Brain microvascular endothelial cell (primary cell): ENCODE measurements at regions not wholly inside any gene's neighbourhood (a gene's known extent, or its start where the extent isn't known, plus 50 kb on each side); places are given as distances from the start of the nearest gene placed in this dataset.
A peak's percentile ranks its signal among the peaks of the same experiment; 100 is the strongest.

Source experiments
- DNase-seq: peaks from one replicate; pipeline ENCODE4 v3.0.0-alpha.2; 2020
- H3K27ac ChIP-seq: fragments of 250-450 bp; sonication (Bioruptor Pico); 2 replicates; pipeline ENCODE4 v1.5.1; 2020; ENCODE audit warnings: mild to moderate bottlenecking, moderate library complexity
- H3K27me3 ChIP-seq: fragments of 250-450 bp; sonication (Bioruptor Pico); replicated peaks from 2 replicates; pipeline ENCODE4 v1.5.1; 2020; ENCODE audit warnings: mild to moderate bottlenecking
- H3K36me3 ChIP-seq: fragments of 250-450 bp; sonication (Bioruptor Pico); replicated peaks from 2 replicates; pipeline ENCODE4 v1.5.1; 2020; ENCODE audit warnings: mild to moderate bottlenecking
- H3K4me3 ChIP-seq: 2 replicates; pipeline ENCODE4 v1.5.1; 2011; ENCODE audit warnings: low read depth, mild to moderate bottlenecking, control low read depth, low read length, moderate library complexity
- CTCF ChIP-seq: IDR thresholded peaks from 2 replicates; pipeline ENCODE4 v1.5.1; 2011; ENCODE audit warnings: low read depth, mild to moderate bottlenecking, moderate library complexity, low read length, control low read depth, inconsistent platforms; ENCODE audit errors: missing control alignments
- in situ Hi-C: cut with HindIII; loops from 2 replicates; pipeline ENCODE4 v1.10.0; 2017; ENCODE audit warnings: low sequenced_read_pairs, low pct_ligation_motif_present

GRCh38 chr14:100649173-100649519, 61.9 kb upstream of the BEGAIN start:
- Histone ChIP-seq H3K4me3 (no peak overlapping the region), H3K36me3 (no peaks in the 10 kb centered on the region), H3K27ac (no peak overlapping the region), H3K27me3 (peaks cover 5% of the 10 kb centered on the region)
- peak; percentile 53 for DNase-seq
- no peak for TF ChIP-seq CTCF
- in situ Hi-C loops: no loop called here

GRCh38 chr14:100651999-100652508, 64.8 kb upstream of the BEGAIN start:
- in situ Hi-C loops: loop anchor here (25.0 kb wide), 1 partner anchor 240 kb away; no protein-coding TSS in a partner anchor
- Histone ChIP-seq H3K4me3 (no peak overlapping the region), H3K27me3 (peaks cover 20% of the 10 kb centered on the region), H3K27ac (no peak overlapping the region), H3K36me3 (no peaks in the 10 kb centered on the region)
- DNase-seq: no peak
- no peak for TF ChIP-seq CTCF

GRCh38 chr14:100652744-100653143, 65.5 kb upstream of the BEGAIN start:
- Histone ChIP-seq H3K27ac (no peak overlapping the region), H3K27me3 (peaks cover 22% of the 10 kb centered on the region), H3K36me3 (no peaks in the 10 kb centered on the region), H3K4me3 (no peak overlapping the region)
- no peak for TF ChIP-seq CTCF
- no peak for DNase-seq
- in situ Hi-C loops: loop anchor here (25.0 kb wide), 1 partner anchor 240 kb away; no protein-coding TSS in a partner anchor

GRCh38 chr14:100653409-100653808, 66.2 kb upstream of the BEGAIN start:
- H3K4me3 ChIP-seq: no peak overlapping the region
- in situ Hi-C loops: loop anchor here (25.0 kb wide), 1 partner anchor 241 kb away; no protein-coding TSS in a partner anchor
- no peaks in the 10 kb centered on the region for H3K36me3 ChIP-seq
- DNase-seq: no peak
- H3K27ac ChIP-seq: no peak overlapping the region
- peaks cover 22% of the 10 kb centered on the region for H3K27me3 ChIP-seq
- TF ChIP-seq CTCF: peak; percentile 74

- DNase-seq: no peak
- in situ Hi-C loops: loop anchor here (25.0 kb wide), 1 partner anchor 242 kb away; no protein-coding TSS in a partner anchor
- no peak for TF ChIP-seq CTCF
- Histone ChIP-seq H3K27ac (no peak overlapping the region), H3K4me3 (no peak overlapping the region), H3K36me3 (no peaks in the 10 kb centered on the region), H3K27me3 (peaks cover 22% of the 10 kb centered on the region)
These were observed 67.0 kb upstream of the BEGAIN start for GRCh38 chr14:100654025-100654813.
